NK-92 (cell line): ENCODE measurements at regions not wholly inside any gene's neighbourhood (a gene's known extent, or its start where the extent isn't known, plus 50 kb on each side); places are given as distances from the start of the nearest gene placed in this dataset.

Experiments
- DNase-seq: peaks from one replicate; lab custom pipeline; 2025; ENCODE audit not compliant: unreplicated experiment; lab: John Stamatoyannopoulos, UW

- DNase-seq = no peak
Observed at GRCh38 chr4:152117054-152117453, 356.2 kb upstream of the GATB start.

- no peak for DNase-seq
Observed at GRCh38 chr4:152115794-152116193, 355.0 kb upstream of the GATB start.

- no peak for DNase-seq
Observed at GRCh38 chr4:152115118-152115517, 354.3 kb upstream of the GATB start.

GRCh38 chr4:152114562-152114961, 353.8 kb upstream of the GATB start:
- no peak for DNase-seq

- DNase-seq = no peak
Observed at GRCh38 chr4:152112887-152113286, 352.1 kb upstream of the GATB start.

- DNase-seq = no peak
Observed at GRCh38 chr4:152112190-152112589, 351.4 kb upstream of the GATB start.

- DNase-seq = no peak
Observed at GRCh38 chr4:152110780-152111179, 350.0 kb upstream of the GATB start.

- no peak for DNase-seq
Observed at GRCh38 chr4:152109531-152110509, 349.0 kb upstream of the GATB start.

- no peak for DNase-seq
Observed at GRCh38 chr4:152107736-152108500, 347.1 kb upstream of the GATB start.

- no peak for DNase-seq
Observed at GRCh38 chr4:152106781-152107321, 346.0 kb upstream of the GATB start.

- no peak for DNase-seq
Observed at GRCh38 chr4:152106113-152106763, 345.4 kb upstream of the GATB start.

- no peak for DNase-seq
Observed at GRCh38 chr4:152104901-152105357, 344.1 kb upstream of the GATB start.

- DNase-seq = no peak
Observed at GRCh38 chr4:152104356-152104755, 343.5 kb upstream of the GATB start.

GRCh38 chr4:152103181-152103901, 342.5 kb upstream of the GATB start:
- no peak for DNase-seq

GRCh38 chr4:152102436-152103000, 341.7 kb upstream of the GATB start:
- no peak for DNase-seq

- DNase-seq = no peak
Observed at GRCh38 chr4:152101556-152102435, 341.0 kb upstream of the GATB start.

GRCh38 chr4:152100379-152101201, 339.8 kb upstream of the GATB start:
- DNase-seq = peak; percentile 35

- no peak for DNase-seq
Observed at GRCh38 chr4:152099981-152100378, 339.2 kb upstream of the GATB start.
